Skeletal muscle tissue (tissue), 3 donors: ENCODE measurements at regions not wholly inside any gene's neighbourhood (a gene's known extent, or its start where the extent isn't known, plus 50 kb on each side); places are given as distances from the start of the nearest gene placed in this dataset.
"Not testable (repeated sequence)": the region's sequence is repeated elsewhere in the genome, so short reads cannot be mapped to it uniquely, and the experiment has no call there.

Source experiments
- H3K27ac ChIP-seq: one replicate; pipeline ENCODE4 v1.7.0; 2013; ENCODE audit warnings: mild to moderate bottlenecking, low read depth, low read length, inconsistent platforms
- H3K27me3 ChIP-seq, 3 donors: one replicate each; pipeline ENCODE4 v1.7.0; 2013; ENCODE audit warnings: low read length in 3 of 3; ENCODE audit not compliant: control insufficient read depth in 3 of 3, insufficient read depth in 3 of 3
- H3K36me3 ChIP-seq, 3 donors: one replicate each; pipeline ENCODE4 v1.7.0; 2013; ENCODE audit warnings: low read length in 3 of 3; ENCODE audit not compliant: control insufficient read depth in 3 of 3, insufficient read depth in 3 of 3
- H3K4me1 ChIP-seq, 3 donors: one replicate each; pipeline ENCODE4 v1.7.0; 2013; ENCODE audit warnings: low read length in 3 of 3, mild to moderate bottlenecking in 3 of 3; ENCODE audit not compliant: control insufficient read depth in 3 of 3, insufficient read depth in 3 of 3
- H3K4me3 ChIP-seq, 3 donors: one replicate each; pipeline ENCODE4 v1.7.0; 2013; ENCODE audit warnings: low read length in 3 of 3
- H3K9ac ChIP-seq, 3 donors: one replicate each; pipeline ENCODE4 v1.7.0; 2013; ENCODE audit warnings: low read length in 3 of 3, mild to moderate bottlenecking in 3 of 3, moderate library complexity in 2 of 3, low read depth in 1 of 3
- H3K9me3 ChIP-seq, 3 donors: one replicate each; pipeline ENCODE4 v1.7.0; 2013; ENCODE audit warnings: low read length in 3 of 3; ENCODE audit not compliant: control insufficient read depth in 3 of 3
- donor health status: Osteomylitis.

DNA sequence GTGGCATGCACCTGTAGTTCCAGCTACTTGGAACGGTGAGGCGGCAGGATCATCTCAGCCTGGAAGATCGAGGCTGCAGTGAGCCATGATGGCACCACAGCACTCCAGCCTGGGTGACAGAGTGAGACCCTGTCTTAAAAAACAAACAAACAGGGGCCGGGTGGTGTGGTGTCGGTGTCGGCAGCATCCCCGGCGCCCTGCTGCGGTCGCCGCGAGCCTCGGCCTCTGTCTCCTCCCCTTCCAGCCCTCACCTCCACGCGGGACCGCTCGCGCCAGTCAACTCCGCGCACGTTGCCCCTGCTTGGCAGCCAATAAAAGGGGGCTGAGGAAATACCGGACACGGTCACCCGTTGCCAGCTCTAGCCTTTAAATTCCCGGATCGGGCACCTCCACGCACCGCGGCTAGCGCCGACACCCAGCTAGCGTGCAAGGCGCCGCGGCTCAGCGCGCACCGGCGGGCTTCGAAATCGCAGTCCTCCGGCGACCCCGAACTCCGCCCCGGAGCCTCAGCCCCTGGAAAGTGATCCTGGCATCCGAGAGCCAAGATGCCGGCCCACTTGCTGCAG is 204.7 kb downstream of the CDRT15L2 start:
- Histone ChIP-seq H3K4me3 (no peak overlapping the region), H3K27ac (no peak overlapping the region), H3K4me1 (no peaks in the 10 kb centered on the region), H3K9me3 (no peaks in the 10 kb centered on the region), H3K9ac (no peak overlapping the region), H3K36me3 (no peaks in the 10 kb centered on the region), H3K27me3 (peaks cover 3 to 16% (median 9%) of the 10 kb centered on the region in 3 donors)

DNA sequence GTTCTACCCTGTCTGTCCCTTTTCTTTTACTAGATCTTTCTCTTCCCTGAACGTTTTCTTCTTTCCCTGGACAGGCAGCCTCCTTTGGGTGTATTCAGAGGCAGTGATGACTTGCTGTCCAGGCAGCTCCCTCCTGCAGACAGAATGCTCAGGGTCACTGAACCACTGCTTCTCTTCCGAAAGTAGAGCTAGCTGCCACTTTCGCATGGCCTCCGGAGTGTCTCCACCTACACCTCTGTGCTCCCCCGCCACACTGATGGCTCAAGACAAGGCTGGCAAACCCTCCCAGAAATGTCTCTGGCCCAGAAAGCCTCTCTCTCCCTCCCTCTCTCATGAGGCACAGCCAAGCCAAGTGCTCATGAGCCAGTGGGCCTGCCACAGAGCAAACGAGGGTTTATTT is 207.8 kb downstream of the CDRT15L2 start:
- Histone ChIP-seq H3K4me1 (no peaks in the 10 kb centered on the region), H3K27me3 (peaks cover 3 to 16% (median 9%) of the 10 kb centered on the region in 3 donors), H3K9me3 (no peaks in the 10 kb centered on the region), H3K4me3 (no peak overlapping the region), H3K36me3 (no peaks in the 10 kb centered on the region), H3K27ac (no peak overlapping the region), H3K9ac (no peak overlapping the region)

DNA sequence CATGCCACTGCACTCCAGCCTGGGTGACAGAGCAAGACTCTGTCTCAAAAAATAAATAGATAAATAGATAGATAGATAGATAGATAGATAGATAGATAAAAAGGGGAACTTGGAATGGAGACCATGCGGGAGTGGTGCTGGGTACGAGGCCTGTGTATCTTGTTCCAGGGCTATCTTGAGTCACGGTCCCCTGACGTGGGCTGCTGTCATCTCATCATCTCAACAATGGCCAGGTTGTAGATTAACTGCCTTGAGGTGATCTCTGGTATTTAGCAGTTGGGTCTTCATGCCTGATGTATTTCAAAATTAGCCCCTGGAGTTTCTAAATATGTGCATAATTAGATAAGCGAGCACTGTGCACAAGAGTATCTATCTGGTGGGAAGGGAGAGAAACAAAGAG is 212.1 kb downstream of the CDRT15L2 start:
- H3K27ac ChIP-seq = no peak overlapping the region
- no peaks in the 10 kb centered on the region for H3K4me1 ChIP-seq
- no peaks in the 10 kb centered on the region for H3K9me3 ChIP-seq
- H3K36me3 ChIP-seq = no peaks in the 10 kb centered on the region
- no peak overlapping the region for H3K9ac ChIP-seq
- H3K27me3 ChIP-seq = no peaks in the 10 kb centered on the region
- no peak overlapping the region for H3K4me3 ChIP-seq

DNA sequence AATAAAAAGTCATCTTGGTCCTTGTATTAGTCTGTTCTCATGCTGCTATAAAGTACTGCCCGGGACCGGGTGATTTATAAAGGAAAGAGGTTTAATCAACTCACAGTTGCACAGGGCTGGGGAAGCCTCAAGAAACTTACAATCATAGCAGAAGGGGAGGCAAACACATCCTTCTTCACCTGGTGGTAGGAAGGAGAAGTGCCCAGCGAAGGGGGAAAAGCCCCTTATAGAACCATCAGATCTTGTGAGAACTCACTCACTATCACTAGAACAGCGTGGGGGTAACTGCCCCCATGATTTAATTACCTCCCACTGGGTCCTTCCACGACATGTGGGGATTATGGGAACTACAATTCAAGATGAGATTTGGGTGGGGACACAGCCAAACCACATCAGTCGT is 215.0 kb downstream of the CDRT15L2 start:
- not testable (repeated sequence) for H3K9ac ChIP-seq, H3K4me3 ChIP-seq, H3K27ac ChIP-seq, H3K36me3 ChIP-seq, H3K9me3 ChIP-seq, H3K4me1 ChIP-seq, H3K27me3 ChIP-seq

DNA sequence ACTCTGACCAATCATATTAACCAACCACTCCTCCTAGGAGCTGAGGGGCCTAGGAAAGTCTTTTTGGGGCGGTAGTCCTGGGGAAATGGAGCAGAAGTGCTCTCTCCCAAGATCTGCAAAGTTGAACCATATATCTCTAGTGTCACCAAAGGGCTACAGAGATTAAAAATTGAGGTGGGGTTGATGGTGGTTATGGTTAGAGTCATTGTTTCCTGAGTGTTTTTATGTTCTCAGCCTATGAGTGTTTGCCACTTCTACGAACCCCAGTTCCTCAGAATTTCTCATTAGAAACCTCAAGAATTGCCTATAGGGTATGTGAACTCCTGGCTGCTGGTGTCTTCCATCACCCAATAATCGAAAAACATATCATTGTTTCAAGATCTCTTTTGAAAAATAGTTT is 217.8 kb downstream of the CDRT15L2 start:
- H3K9me3 ChIP-seq = no peaks in the 10 kb centered on the region
- no peak overlapping the region for H3K9ac ChIP-seq
- no peaks in the 10 kb centered on the region for H3K4me1 ChIP-seq
- no peaks in the 10 kb centered on the region for H3K36me3 ChIP-seq
- H3K27me3 ChIP-seq = no peaks in the 10 kb centered on the region
- H3K4me3 ChIP-seq = no peak overlapping the region
- no peak overlapping the region for H3K27ac ChIP-seq

DNA sequence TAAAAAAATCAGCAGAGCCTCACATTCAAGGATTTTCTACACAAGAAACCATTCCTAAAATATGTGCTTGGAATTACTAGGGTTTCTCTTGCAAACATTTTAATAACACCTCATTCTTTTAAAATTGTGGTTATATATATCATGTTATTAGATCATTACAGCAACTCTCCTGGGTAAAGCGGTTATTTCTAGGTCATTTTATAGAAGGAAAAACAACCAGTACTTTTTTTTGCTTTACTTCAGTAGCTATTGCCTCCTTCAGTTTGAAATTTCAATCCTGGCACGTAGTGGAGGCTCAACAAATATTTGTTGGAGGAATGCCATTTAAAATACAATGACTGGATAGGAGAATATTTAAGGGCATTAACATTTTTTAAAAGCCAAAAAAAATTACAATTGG is 220.6 kb downstream of the CDRT15L2 start:
- Histone ChIP-seq H3K9me3 (no peaks in the 10 kb centered on the region), H3K4me1 (no peaks in the 10 kb centered on the region), H3K9ac (no peak overlapping the region), H3K27ac (no peak overlapping the region), H3K4me3 (no peak overlapping the region), H3K36me3 (no peaks in the 10 kb centered on the region), H3K27me3 (no peaks in the 10 kb centered on the region)

DNA sequence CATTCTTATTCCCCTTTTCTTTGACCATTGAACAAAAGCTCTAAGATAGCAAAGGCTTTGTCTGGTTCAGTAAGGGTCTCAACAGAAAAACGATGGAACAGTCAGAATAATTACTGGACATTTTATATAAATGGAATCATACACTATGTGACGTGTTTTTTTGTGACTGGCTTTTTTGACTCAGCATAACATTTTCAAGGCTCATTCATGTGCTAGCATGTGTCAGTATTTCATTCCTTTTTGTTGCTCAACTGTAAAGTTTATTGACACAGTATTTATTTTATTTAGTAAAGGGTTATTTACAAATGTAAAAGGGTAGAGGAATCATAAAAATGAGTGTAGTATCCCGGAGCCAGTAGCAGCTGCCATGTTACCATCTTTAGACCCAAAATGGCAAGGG is 226.2 kb downstream of the CDRT15L2 start:
- no peaks in the 10 kb centered on the region for H3K4me1 ChIP-seq
- no peaks in the 10 kb centered on the region for H3K27me3 ChIP-seq
- no peak overlapping the region for H3K9ac ChIP-seq
- no peaks in the 10 kb centered on the region for H3K36me3 ChIP-seq
- H3K9me3 ChIP-seq = no peaks in the 10 kb centered on the region
- no peak overlapping the region for H3K27ac ChIP-seq
- no peak overlapping the region for H3K4me3 ChIP-seq

DNA sequence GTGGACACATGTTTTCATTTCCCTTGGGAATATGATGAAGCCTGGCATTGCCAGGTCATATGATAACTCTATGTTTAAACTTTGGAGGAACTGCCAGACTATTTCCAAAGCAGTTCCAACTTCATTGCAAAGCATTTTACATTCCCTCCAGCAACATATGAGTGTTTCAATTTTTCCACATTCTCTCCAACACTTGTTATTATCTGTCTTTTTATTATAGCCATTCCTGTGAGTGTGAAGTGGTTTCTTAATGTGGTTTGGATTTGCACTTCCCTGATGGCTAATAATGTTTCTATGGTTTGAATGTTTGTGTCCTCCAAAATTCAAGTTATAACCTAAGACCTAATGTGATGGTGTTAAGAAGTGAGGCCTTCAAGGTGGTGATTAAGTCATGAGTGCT is 228.0 kb downstream of the CDRT15L2 start:
- H3K27ac ChIP-seq, H3K9me3 ChIP-seq, H3K9ac ChIP-seq, H3K4me3 ChIP-seq, H3K27me3 ChIP-seq, H3K4me1 ChIP-seq, H3K36me3 ChIP-seq: not testable (repeated sequence)

DNA sequence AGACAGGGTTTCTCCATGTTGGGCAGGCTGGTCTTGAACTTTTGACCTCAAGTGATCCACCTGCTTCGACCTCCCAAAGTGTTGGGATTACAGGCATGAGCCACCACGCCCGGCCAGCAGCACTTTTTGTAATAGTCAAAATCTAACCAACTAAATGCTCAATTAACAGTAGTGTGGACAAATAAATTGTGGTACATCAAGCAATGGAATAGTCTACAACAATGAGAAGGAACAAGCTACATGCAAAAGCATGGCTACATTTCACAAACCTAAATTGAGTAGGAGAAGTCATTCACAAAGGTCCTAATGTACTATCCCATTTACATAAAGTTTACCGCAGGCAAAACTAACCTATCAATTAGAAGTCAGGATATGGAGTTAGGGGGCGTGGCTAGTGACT is 227.4 kb downstream of the USP22 start:
- H3K9me3 ChIP-seq, H3K36me3 ChIP-seq, H3K4me1 ChIP-seq, H3K27me3 ChIP-seq, H3K27ac ChIP-seq, H3K9ac ChIP-seq, H3K4me3 ChIP-seq: not testable (repeated sequence)

DNA sequence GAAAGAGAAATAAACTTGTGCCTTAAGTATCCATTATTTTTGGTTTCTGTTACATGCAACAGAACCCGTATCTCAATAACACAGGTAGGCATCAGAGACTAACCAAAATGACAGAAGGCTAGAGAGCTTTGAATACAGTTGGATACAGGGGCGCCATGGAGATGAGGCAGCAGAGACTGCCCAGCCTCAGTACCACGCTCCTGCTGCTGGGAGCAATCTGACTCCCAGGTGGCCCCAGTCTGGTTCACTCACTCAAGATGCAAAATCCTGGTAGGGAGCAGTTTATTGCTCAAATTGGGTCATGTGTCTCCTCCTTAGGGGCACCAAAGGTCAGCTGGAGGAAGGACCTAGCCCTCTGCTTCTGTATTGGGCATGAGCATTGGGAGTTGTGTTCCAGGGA is 218.9 kb downstream of the USP22 start:
- H3K36me3 ChIP-seq = no peaks in the 10 kb centered on the region
- no peak overlapping the region for H3K4me3 ChIP-seq
- H3K27me3 ChIP-seq = no peaks in the 10 kb centered on the region
- no peak overlapping the region for H3K9ac ChIP-seq
- H3K9me3 ChIP-seq = no peaks in the 10 kb centered on the region
- H3K4me1 ChIP-seq = no peaks in the 10 kb centered on the region
- H3K27ac ChIP-seq = no peak overlapping the region

DNA sequence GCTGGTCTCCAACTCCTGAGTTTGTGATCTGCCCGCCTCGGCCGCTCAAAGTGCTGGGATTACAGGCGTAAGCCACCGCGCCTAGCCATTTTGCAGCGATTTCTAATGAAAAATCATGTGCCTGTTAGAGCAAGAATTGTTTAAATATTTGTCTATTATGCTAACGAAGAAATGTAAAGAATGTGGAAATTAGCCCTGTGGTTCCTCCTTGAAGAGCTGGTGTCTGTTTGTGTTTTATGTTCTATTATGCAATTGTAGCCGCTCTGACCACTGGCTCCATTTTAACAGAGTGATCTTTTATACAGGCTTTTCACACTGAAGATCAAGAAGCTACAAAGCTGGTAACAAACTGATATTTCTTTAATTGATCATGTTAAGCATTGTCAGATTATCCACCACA is 217.3 kb downstream of the USP22 start:
- Histone ChIP-seq H3K4me3 (no peak overlapping the region), H3K9ac (no peak overlapping the region), H3K36me3 (no peaks in the 10 kb centered on the region)

More for the DNA sequence above, 217.3 kb downstream of the USP22 start:
- Histone ChIP-seq H3K27me3 (no peaks in the 10 kb centered on the region), H3K9me3 (no peaks in the 10 kb centered on the region), H3K27ac (no peak overlapping the region), H3K4me1 (no peaks in the 10 kb centered on the region)
